Uterus (tissue), 2 donors: ENCODE measurements at regions not wholly inside any gene's neighbourhood (a gene's known extent, or its start where the extent isn't known, plus 50 kb on each side); places are given as distances from the start of the nearest gene placed in this dataset.

ENCODE experiments used
- CTCF ChIP-seq, 4 experiments: fragments of 200-600 bp in 2 of 4; fragments of 450-650 bp in 2 of 4; sonication (generic) in 2 of 4; IDR thresholded peaks; one replicate each; pipeline ENCODE4 v1.5.1; 2016 to 2019; ENCODE audit warnings: antibody characterized with exemption in 4 of 4, mild to moderate bottlenecking in 2 of 4, moderate library complexity in 1 of 4
- POLR2A ChIP-seq, 2 donors: fragments of 450-650 bp; IDR thresholded peaks; one replicate each; pipeline ENCODE4 v1.6.1; 2016; ENCODE audit warnings: antibody characterized with exemption in 2 of 2, mild to moderate bottlenecking in 1 of 2, moderate library complexity in 1 of 2

GRCh38 chr2:71934320-71934593 is 213.4 kb downstream of the CYP26B1 start:
- TF ChIP-seq CTCF (IDR thresholded peaks at IDR 0.05) (no peak), POLR2A (IDR thresholded peaks at IDR 0.05) (no peak)
